Common myeloid progenitor, CD34-positive (primary cell): ENCODE measurements at regions not wholly inside any gene's neighbourhood (a gene's known extent, or its start where the extent isn't known, plus 50 kb on each side); places are given as distances from the start of the nearest gene placed in this dataset.

Experiments used
- CTCF ChIA-PET: fragments of 350-600 bp; sonication (Branson Sonifier 250); formaldehyde crosslinking; loops from one replicate; lab custom pipeline; 2021; ENCODE audit warnings: antibody characterized with exemption; lab: Charles Lee
- POLR2A ChIA-PET: fragments of 350-600 bp; sonication (Branson Sonifier 250); formaldehyde crosslinking; loops from one replicate; lab custom pipeline; 2021; ENCODE audit warnings: antibody characterized with exemption; lab: Charles Lee
- DNase-seq, 3 donors: peaks; one replicate each; pipeline versions ENCODE4 v3.0.0 to v3.0.0-alpha.2; 2013
- H3K27ac ChIP-seq, 2 experiments: 1 replicate in 1 of 2; 2 replicates in 1 of 2; pipeline ENCODE4 v1.7.0; 2013; ENCODE audit warnings: inconsistent platforms in 2 of 2, low read length in 2 of 2, mild to moderate bottlenecking in 2 of 2, low read depth in 1 of 2, moderate library complexity in 1 of 2; ENCODE audit not compliant: severe bottlenecking in 2 of 2, insufficient read depth in 1 of 2, poor library complexity in 1 of 2
- H3K27me3 ChIP-seq, 5 experiments: replicated peaks in 2 of 5; 1 replicate in 3 of 5; 2 replicates in 2 of 5; pipeline versions ENCODE4 v1.6.1 to v1.7.0; 2013; ENCODE audit warnings: low read length in 4 of 5, mild to moderate bottlenecking in 2 of 5, moderate library complexity in 2 of 5, inconsistent platforms in 1 of 5; ENCODE audit not compliant: insufficient read depth in 5 of 5, control insufficient read depth in 4 of 5
- H3K36me3 ChIP-seq, 4 experiments: 1 replicate in 2 of 4; 2 replicates in 2 of 4; pipeline versions ENCODE4 v1.6.1 to v1.7.0; 2013; ENCODE audit warnings: low read length in 3 of 4, control low read depth in 1 of 4, mild to moderate bottlenecking in 1 of 4; ENCODE audit not compliant: control insufficient read depth in 4 of 4, insufficient read depth in 4 of 4
- H3K4me1 ChIP-seq, 4 experiments: 1 replicate in 3 of 4; 2 replicates in 1 of 4; pipeline versions ENCODE4 v1.6.1 to v1.7.1; 2013; ENCODE audit warnings: low read length in 3 of 4, mild to moderate bottlenecking in 3 of 4, control low read depth in 1 of 4, inconsistent platforms in 1 of 4, moderate library complexity in 1 of 4; ENCODE audit not compliant: control insufficient read depth in 4 of 4, insufficient read depth in 4 of 4; ENCODE audit errors: control extremely low read depth in 1 of 4
- H3K4me3 ChIP-seq, 7 experiments: 1 replicate in 4 of 7; 2 replicates in 3 of 7; pipeline versions ENCODE4 v1.5.1 to v1.7.0; 2013; ENCODE audit warnings: mild to moderate bottlenecking in 7 of 7, low read length in 6 of 7, moderate library complexity in 6 of 7, inconsistent platforms in 2 of 7, low read depth in 2 of 7, control low read depth in 1 of 7; ENCODE audit not compliant: insufficient read depth in 4 of 7, control insufficient read depth in 1 of 7; ENCODE audit errors: extremely low read depth in 1 of 7
- H3K9me3 ChIP-seq, 5 experiments: 1 replicate in 4 of 5; 2 replicates in 1 of 5; pipeline versions ENCODE4 v1.6.1 to v1.7.1; 2013; ENCODE audit warnings: low read length in 4 of 5, mild to moderate bottlenecking in 2 of 5, inconsistent platforms in 1 of 5, low read depth in 1 of 5, moderate library complexity in 1 of 5; ENCODE audit not compliant: control insufficient read depth in 4 of 5, insufficient read depth in 2 of 5; ENCODE audit errors: control extremely low read depth in 1 of 5
- WGBS: methylation state at CpG from one replicate; pipeline ENCODE4 v1.1.5; 2013; ENCODE audit not compliant: insufficient coverage; 5-methylcytosine and 5-hydroxymethylcytosine counted together

DNA sequence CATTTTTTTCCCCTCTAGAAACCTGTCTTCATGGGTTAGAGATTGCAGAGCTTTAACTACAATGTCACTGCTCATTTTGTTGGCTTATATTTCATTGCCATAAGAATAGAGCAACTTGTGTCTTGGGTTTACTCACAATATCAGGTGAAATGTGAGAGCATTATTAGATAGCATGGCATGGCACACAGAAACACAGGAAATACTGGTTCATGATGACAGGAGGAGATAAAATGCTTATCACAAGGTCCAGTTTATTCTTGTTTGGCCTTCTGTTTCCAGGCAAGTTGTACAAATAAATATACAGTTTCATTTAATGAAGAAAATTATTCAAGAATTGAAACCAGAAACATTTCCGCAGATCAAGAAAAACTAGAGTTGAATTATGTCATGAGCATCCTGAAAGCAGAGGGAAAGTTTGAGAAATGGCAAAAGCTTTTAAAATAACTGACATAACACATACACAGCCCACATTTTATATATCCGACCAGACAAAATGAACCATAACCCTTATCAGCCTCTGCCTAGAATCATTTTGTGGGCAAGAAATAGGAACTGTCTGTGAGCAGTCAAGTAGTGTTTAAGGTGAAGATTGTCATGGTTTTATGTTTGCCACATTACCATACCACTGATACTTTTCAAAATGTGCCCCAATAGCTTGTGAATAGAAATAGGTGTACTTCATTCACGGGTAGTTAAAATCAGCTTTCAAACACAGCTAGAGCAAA, 297.9 kb upstream of the ARGLU1 start:
- no peaks in the 10 kb centered on the region for H3K36me3 ChIP-seq
- H3K4me3 ChIP-seq, result peak overlapping the region in 3 of 7 experiments; percentile 11 to 64 (median 45)
- POLR2A ChIA-PET, result no interaction called here
- DNase-seq, result peak; percentile 67 to 93 (median 87)
- CTCF ChIA-PET, result interaction anchor here (1.0 kb wide), 1 partner anchor 96 kb away, joined by 3 read pairs; no protein-coding TSS in a partner anchor
- H3K27me3 ChIP-seq, result no peaks in the 10 kb centered on the region
- peaks cover 6 to 35% (median 27%) of the 10 kb centered on the region in 4 experiments for H3K4me1 ChIP-seq
- WGBS, result no CpG with 5 or more reads among the region's 3 CpGs
- H3K9me3 ChIP-seq, result no peaks in the 10 kb centered on the region
- H3K27ac ChIP-seq, result peak overlapping the region; percentile 85 to 86

DNA sequence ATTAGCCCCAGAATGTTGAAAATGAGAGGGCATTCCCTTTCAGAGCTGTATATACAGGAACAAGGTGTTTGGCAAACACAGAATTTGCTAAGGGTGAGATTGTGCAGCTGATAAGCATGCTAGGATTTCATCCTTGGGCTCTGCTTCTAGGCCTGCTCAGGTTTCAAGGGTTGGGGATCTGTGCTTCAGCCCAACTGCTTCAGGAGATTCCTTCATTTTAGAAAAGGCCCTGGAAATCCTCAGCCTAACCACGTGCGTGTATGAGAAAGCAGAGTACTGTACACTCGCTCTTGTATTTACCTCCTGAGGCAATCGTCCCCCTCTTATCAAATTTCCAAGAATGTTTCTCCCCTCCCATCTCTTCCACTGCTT, 291.6 kb upstream of the ARGLU1 start:
- Histone ChIP-seq H3K9me3 (no peaks in the 10 kb centered on the region), H3K36me3 (no peaks in the 10 kb centered on the region), H3K27me3 (peaks cover 0 to under 1% (median 0%) of the 10 kb centered on the region in 5 experiments), H3K4me1 (peaks cover 0 to 6% (median 0%) of the 10 kb centered on the region in 4 experiments), H3K27ac (no peak overlapping the region), H3K4me3 (no peak overlapping the region)
- ChIA-PET POLR2A (no interaction called here), CTCF (no interaction called here)
- no peak for DNase-seq
- 61% methylated on average over 4 of the region's 4 CpGs for WGBS

DNA sequence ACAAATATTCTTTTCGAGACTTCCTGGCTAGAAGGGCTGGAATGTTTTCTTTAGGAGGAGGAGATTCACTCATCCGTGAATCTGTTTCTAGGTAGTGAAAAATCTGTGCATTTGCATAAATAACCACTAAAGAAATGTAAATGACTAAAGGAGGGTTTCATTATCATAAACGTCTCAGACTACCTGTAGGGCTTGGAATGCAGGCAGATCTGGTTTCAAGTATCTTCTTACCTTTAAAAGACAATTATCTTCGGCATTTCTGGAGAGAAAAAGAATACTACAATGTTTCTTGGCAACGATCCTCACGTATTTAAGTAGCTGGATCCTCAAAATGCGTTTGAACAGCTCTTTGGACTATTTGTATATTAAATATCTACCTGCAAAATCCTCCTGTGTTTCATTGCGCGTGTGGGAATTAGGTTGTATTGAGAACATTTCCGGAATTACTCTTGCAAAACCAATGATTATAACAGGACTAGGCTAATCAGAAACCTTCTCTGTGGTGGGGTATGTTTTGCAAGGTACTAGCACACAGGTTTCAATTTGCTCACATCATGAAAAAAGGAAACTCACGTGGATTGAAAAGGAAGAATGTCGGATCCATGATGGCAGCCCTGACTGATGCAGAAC, 291.1 kb upstream of the ARGLU1 start:
- peaks cover 0 to 1% (median 0%) of the 10 kb centered on the region in 5 experiments for H3K27me3 ChIP-seq
- H3K27ac ChIP-seq, result no peak overlapping the region
- H3K4me1 ChIP-seq, result peaks cover 0 to 5% (median 0%) of the 10 kb centered on the region in 4 experiments
- no peaks in the 10 kb centered on the region for H3K36me3 ChIP-seq
- ChIA-PET CTCF (no interaction called here), POLR2A (no interaction called here)
- H3K9me3 ChIP-seq, result no peaks in the 10 kb centered on the region
- 98% methylated on average over 4 of the region's 12 CpGs for WGBS
- no peak for DNase-seq
- H3K4me3 ChIP-seq, result no peak overlapping the region

DNA sequence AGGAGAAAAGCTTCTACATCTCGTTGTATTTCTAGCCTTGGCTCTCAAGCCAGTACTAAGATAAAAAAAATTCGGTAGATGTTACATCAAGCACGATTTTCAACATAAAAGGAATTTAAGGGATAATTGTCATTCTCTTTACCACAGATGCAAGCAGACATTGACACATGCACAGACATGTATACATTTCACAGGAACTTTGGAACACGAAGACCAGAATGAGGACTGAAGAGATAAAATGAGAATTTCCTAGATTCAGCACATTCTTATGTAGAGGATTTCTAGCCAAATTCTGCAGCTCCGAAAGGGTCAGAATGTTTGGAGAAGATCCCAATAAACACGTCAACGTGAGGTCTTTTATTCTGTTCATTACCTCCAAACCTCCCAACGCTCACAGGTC, 284.5 kb upstream of the ARGLU1 start:
- POLR2A ChIA-PET, result no interaction called here
- Histone ChIP-seq H3K4me1 (no peaks in the 10 kb centered on the region), H3K27me3 (peaks cover 0 to 1% (median 0%) of the 10 kb centered on the region in 5 experiments), H3K9me3 (no peaks in the 10 kb centered on the region), H3K36me3 (no peaks in the 10 kb centered on the region), H3K27ac (no peak overlapping the region), H3K4me3 (no peak overlapping the region)
- 96% methylated on average over 5 of the region's 8 CpGs for WGBS
- CTCF ChIA-PET, result interaction anchor here (1.1 kb wide), 1 partner anchor 9 kb away, joined by 3 read pairs; no protein-coding TSS in a partner anchor
- DNase-seq, result no peak

DNA sequence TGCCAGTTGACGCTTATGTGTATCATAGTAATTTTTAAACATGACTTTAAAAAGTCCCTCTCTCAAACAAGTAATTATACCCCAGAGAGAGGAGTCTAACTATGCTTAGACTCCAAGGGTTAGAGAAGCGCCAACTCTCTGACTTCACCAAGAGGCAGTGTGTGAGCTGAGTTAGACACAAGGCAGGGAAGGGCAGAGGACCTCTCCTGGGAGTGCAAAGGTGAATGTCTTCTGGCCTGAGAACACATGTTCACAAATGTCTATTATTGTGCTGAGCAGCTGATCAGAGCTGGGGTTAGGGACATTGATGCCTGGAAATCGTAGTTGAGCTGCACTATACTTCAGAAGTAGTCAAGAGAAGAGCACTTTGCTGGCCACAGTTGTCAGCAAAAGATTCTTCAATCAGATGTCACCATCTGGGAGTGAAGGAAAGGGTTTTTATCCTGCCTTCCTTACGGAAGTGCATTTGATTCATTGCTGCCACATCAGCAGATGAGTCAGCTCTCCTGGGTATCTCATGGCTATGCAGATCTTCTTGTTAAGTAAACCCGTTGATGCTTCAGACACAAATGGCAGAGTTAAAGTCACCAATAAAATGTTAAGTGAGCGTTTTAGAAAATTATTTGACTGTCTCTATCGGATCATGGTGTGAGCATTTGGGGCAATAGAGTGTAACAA, 283.2 kb upstream of the ARGLU1 start:
- WGBS, result 97% methylated on average over 3 of the region's 7 CpGs
- no peaks in the 10 kb centered on the region for H3K4me1 ChIP-seq
- CTCF ChIA-PET, result no interaction called here

DNA sequence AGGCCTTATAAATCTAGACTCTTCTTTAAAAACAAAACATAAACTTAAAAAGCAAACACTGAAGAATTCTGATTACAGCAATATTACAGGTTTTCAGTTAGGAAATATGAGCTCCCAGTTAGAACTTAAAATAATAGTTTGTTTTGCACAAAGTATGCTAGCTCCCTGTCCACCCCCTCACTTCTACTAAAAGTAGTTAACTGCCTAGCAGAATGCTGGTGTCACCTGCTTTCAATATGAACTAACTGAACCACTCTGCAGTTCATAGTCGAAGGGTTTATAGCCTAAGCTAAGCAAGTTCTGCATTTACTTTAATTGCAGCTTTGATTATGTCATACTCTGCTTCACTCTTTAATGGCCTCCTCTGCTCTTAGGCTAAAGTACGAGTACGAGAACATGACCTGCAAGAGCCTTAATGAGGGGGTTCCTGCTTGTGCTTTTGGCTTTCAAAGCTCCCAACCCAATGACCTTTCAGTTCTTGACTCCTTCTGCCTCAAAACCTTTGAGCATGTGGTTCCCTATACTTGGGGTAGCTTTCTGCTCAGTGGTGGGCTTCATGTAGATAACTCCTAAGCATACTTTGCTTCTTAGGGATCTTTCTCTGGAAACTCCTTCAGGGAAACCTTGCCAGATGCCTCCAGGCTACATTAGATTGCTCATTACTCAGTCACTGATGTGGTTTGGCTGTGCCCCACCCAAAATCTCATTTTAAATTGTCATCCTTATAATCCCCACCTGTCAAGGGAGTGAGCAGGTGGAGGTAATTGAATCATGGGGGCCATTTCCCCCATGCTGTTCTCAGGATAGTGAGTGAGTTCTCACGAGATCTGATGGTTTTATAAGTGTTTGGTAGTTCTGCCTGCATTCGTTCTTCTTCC, 278.9 kb upstream of the ARGLU1 start:
- H3K27me3 ChIP-seq, result no peaks in the 10 kb centered on the region
- no peak overlapping the region for H3K27ac ChIP-seq
- 95% methylated on average over 5 of the region's 5 CpGs for WGBS
- H3K9me3 ChIP-seq, result no peaks in the 10 kb centered on the region
- H3K4me1 ChIP-seq, result no peaks in the 10 kb centered on the region
- POLR2A ChIA-PET, result no interaction called here
- H3K4me3 ChIP-seq, result no peak overlapping the region
- no peaks in the 10 kb centered on the region for H3K36me3 ChIP-seq
- DNase-seq, result no peak
- CTCF ChIA-PET, result no interaction called here

More for the DNA sequence above, 283.2 kb upstream of the ARGLU1 start:
- POLR2A ChIA-PET, result no interaction called here
- Histone ChIP-seq H3K9me3 (no peaks in the 10 kb centered on the region), H3K36me3 (no peaks in the 10 kb centered on the region), H3K27ac (no peak overlapping the region), H3K27me3 (peaks cover 0 to 1% (median 0%) of the 10 kb centered on the region in 5 experiments), H3K4me3 (no peak overlapping the region)
- DNase-seq, result peak in 2 of 3 donors; percentile 3 to 17
